Forelimb muscle (tissue), 1 donor: ENCODE measurements at regions not wholly inside any gene's neighbourhood (a gene's known extent, or its start where the extent isn't known, plus 50 kb on each side); places are given as distances from the start of the nearest gene placed in this dataset.

Source experiments
- DNase-seq: peaks from one replicate; pipeline ENCODE4 v3.0.0-alpha.2; 2013; ENCODE audit warnings: low read depth

GRCh38 chr10:60467202-60467546 is 77.5 kb upstream of the ANK3 start:
- no peak for DNase-seq

DNA sequence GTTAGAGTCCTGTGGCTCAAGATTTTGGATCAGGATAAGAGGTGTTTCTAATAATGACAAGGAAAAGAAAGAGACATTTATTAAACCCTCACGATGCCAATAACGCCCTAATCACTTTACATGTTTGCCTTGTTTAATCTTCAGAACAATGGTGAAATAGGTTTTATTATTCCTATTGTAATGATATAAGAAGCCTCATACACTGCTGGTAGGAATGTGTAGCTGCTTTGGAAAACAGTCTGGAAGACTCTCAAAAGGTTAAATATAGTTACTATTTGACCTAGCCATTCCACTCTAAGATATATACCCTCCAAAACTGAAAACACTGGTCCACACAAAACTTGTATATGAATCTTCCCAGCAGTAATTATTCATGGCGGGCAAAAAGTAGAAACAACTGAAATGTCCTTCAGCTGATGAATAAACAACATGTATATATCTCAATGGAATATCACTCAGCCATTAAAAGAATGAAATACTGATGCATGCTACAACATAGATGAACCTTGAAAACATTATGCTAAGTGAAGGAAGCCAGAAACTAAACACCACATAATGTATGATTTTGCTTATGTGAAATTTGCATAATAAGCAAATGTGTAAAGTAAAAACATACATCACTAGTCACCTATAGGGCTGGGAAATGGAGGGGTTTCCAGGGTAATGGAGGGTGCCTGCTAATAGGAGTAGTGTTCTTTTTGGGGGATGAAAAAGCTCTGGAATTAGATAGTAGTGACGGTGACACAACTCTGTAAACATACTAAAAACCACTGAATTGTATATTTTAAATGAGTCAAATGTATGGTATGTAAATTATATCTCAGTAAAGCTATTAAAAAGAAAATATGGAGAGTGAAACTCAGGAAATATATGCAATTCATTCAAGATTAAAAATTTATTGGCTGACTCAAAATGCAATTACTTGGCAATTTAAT is 76.9 kb upstream of the ANK3 start:
- no peak for DNase-seq

DNA sequence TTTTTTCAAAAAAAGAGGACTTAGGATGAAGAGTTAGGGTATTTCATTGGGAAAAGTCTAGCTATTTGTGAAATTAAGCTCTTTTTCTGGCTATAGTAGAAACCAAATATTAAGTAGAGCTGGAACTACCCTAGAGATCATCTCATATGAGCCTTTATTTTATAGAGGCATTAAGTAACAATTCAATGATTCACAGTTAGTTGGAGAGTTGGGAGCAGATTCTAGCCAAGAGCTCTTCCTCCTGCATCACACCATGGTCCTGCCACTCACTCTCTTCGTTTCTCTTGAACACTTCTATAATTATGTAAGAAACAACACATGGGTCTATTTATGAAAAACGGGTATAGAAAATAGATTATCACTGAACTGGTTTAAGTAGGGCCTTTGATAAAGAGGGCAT is 76.1 kb upstream of the ANK3 start:
- no peak for DNase-seq

GRCh38 chr10:60464659-60465058 is 75.0 kb upstream of the ANK3 start:
- DNase-seq = no peak

- DNase-seq = no peak
Measured at GRCh38 chr10:60463746-60464145, 74.1 kb upstream of the ANK3 start.

- DNase-seq = no peak
Measured at GRCh38 chr10:60461688-60462087, 72.0 kb upstream of the ANK3 start.

DNA sequence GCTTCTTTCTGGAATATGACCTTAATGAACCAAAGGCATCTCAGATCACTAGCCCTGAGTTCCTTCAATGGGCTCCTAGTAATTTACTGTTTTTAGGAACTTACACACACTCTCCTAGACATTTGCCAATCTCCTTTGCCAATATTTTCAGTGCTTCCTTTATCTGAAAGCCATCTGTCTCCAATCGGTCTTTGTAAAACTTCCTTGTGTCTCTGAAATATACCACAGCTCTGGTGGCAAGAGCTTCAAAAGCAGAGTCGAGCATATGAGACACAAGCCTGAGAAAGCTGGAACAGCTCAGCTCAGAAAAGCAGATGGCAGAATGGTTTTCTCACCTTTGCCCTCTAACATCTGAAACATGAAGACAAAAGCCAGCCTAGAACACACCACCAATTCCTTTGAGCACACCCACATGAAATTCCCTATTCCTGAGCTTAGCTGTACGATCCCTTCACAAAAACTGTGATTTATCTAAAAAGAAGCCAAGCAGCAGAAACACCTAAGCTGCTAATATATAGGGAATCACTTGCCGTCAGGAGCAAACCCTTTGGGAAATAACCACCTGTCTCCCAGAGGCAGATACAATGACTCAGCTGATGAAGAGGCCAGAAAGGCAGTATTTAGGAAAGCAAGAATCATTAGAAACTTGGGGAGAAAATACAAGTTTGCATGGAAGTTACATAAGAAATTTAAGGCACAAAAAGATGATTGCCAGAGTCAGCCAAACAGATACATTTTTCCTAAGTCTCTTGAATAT is 70.2 kb upstream of the ANK3 start:
- DNase-seq = no peak

- no peak for DNase-seq
Measured at GRCh38 chr10:60456053-60456452, 66.4 kb upstream of the ANK3 start.

- DNase-seq = no peak
Measured at GRCh38 chr10:60454336-60454735, 64.7 kb upstream of the ANK3 start.

DNA sequence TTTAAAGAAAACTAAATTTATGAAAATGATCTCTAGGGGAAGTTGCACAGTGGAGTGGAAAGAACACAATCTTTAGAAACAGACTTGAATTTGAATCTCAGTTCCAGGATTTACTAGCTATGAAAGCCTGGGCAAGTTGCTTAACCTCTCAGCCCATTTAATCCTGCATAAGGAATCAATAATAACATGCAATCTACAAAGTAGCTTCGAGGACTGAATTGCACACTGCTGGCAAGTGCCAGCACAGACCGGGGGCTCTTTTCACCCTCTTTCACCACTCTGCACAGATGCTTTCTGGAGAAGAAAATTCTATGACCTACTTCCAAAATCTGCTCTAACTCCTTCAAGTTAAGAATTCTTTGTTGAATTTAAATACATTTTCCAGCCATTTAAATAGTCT is 63.4 kb upstream of the ANK3 start:
- DNase-seq = no peak

GRCh38 chr10:60450291-60450690 is 60.6 kb upstream of the ANK3 start:
- no peak for DNase-seq

- DNase-seq = no peak
Measured at GRCh38 chr10:60448246-60448645, 58.6 kb upstream of the ANK3 start.

GRCh38 chr10:60446851-60447250 is 57.2 kb upstream of the ANK3 start:
- DNase-seq = no peak

DNA sequence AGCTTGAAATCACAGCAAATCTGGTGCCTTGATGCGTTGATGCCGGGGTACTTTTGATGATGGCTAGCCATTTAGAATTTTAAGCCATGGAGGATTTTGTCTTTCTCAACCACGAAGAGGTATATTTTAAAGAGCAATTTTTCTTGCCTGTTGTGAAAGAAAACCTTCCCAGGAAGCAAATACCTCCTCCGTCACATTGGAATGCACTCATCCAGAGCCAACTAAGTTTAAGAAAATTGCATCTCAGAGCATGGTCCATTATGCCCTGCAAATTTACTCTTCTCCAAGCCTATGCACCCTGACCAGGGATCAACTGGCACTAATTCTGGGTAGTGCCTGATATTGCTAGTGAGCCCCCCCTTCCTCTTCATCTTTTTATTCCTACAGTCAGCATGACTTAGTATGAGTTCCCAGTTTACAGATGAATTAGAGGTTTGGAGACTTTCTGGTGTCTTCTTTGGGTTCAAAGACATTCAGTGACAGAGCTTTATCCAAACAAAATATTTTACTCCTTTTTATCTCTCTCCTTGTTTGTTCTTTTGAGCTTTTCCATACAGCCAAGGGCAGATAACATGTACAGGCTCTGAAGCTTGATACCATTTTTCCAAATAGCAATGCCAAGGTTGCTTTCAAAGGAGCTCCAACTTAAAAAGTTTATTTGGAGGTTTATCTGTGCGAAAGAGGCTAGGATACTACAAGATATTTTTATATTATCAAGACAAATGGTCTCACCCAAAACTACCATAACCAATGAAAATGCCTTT is 56.6 kb upstream of the ANK3 start:
- no peak for DNase-seq

DNA sequence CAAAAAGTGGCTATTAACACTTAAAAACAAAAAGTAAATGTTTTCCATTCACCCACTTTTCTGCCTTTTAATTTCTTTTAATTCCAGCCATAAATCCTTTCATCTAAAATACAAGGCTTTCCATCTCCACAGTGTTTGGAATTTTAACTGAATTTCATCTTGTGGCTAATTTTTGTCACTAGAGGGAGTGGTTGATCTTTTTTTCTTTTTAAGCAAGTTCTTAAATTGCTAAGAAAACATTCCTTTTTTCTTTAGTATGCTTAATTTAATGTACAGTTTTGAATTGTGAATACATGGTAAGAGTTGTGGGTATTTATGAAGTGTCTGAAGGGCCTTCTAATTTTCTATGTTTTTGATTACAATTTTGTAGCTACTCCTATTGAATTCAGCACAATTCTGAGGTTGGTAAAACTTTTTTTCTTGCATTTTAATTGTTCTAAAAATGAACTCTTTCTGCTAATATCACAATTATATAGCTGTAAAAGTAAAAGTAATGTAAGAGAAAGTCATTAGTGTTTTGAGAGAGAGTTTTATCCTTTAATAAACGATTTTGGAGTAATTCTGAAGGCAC is 54.9 kb upstream of the ANK3 start:
- DNase-seq = no peak

DNA sequence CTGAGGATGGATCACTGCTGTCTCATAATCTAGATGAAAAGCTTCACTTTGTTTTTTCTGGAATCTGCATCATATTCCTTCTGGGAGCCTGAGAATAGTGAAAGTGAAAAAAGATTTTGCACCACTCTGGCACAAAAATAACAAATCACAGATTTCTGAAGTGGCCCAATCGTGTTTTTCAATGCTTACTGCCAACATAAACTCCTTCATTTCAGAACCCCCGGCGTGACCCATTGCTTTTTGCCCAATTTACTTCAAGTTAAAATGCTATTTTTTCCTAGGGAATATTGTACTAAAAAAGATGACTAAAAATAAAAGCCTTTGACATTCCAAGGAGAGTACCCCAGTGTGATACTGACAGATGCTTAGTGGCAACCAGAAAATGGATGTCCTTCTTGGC is 53.7 kb upstream of the ANK3 start:
- DNase-seq = no peak

- DNase-seq = no peak
Measured at GRCh38 chr10:60441515-60441914, 51.8 kb upstream of the ANK3 start.

DNA sequence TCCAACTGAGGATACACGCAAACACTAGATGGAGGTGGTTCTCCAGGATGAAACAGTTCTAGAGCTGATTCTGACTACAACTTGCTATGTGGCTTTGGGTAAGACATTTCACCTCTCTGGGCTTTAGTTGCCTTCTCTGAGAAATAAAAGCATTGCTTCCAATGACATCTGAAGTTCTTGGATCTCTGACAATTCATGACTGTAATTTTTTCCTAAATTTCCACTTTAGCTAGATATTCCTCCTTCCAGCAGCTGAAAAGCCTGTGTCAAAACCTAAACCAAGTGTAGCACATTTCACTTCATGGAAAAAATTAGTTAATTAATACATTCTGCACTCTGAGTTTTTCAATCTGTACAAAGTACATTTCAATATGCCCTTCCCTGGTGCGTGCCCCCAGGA is 50.0 kb upstream of the ANK3 start:
- DNase-seq = no peak
